ENCODE measurements at regions not wholly inside any gene's neighbourhood (a gene's known extent, or its start where the extent isn't known, plus 50 kb on each side); places are given as distances from the start of the nearest gene placed in this dataset.

DNA sequence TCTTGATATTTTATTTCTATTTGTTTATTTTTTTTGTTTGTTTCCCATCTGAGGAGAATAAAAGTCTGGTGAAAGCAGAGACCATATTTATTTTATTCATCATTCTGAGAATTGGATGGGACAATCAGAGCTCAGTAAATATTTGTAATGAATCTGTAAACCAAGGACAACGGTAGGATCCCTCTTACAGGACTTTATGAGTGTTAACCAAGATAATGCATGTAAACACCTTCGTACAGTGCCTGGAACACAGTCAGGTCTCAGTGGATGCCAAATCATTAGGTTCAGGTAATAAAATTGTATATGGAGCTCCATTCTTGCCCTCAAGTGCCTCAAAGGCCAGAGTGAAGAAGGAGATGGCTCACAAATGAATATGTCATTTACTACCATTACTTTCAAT, 288.7 kb downstream of the PAX1 start:
- H4K20me1 ChIP-seq (ENCODE audit: low read length), result no peaks in the 10 kb centered on the region
- TF ChIP-seq EZH2phosphoT487 (IDR thresholded peaks at IDR 0.05; ENCODE audit: borderline replicate concordance, low read length) (no peak), EZH2 (IDR thresholded peaks at IDR 0.05; ENCODE audit: low read length, unreplicated experiment) (no peak)
- TF ChIP-seq, protein P1, sequence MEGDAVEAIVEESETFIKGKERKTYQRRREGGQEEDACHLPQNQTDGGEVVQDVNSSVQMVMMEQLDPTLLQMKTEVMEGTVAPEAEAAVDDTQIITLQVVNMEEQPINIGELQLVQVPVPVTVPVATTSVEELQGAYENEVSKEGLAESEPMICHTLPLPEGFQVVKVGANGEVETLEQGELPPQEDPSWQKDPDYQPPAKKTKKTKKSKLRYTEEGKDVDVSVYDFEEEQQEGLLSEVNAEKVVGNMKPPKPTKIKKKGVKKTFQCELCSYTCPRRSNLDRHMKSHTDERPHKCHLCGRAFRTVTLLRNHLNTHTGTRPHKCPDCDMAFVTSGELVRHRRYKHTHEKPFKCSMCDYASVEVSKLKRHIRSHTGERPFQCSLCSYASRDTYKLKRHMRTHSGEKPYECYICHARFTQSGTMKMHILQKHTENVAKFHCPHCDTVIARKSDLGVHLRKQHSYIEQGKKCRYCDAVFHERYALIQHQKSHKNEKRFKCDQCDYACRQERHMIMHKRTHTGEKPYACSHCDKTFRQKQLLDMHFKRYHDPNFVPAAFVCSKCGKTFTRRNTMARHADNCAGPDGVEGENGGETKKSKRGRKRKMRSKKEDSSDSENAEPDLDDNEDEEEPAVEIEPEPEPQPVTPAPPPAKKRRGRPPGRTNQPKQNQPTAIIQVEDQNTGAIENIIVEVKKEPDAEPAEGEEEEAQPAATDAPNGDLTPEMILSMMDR (conservative IDR thresholded peaks at IDR 0.05; ENCODE audit: low read depth, low read length), result no peak
- H3K36me3 ChIP-seq (ENCODE audit: low read depth, low read length), result no peaks in the 10 kb centered on the region
- no peak overlapping the region for H3K4me3 ChIP-seq (ENCODE audit: low read length)
- ATAC-seq, result no peak
- no peaks in the 10 kb centered on the region for H3K27me3 ChIP-seq (ENCODE audit: low read length)
- DNase-seq, result no peak
- POLR2A ChIA-PET (ENCODE audit: unreplicated experiment), result no interaction called here
- CTCF ChIA-PET, result no interaction called here
- H3K27ac ChIP-seq (ENCODE audit: low read length), result no peak overlapping the region
- intact Hi-C loops (cut with micrococcal nuclease), result no loop called here
- no peaks in the 10 kb centered on the region for H3F3A ChIP-seq (ENCODE audit: low read length, unreplicated experiment)
- no peak overlapping the region for H3K9ac ChIP-seq (ENCODE audit: low read length)
- no TSS peak for BruUV-seq (replicated peaks)
- no peaks in the 10 kb centered on the region for H3K79me2 ChIP-seq (ENCODE audit: low read length)
- H3K4me2 ChIP-seq (ENCODE audit: low read length), result no peak overlapping the region
- no peaks in the 10 kb centered on the region for H3K4me1 ChIP-seq (ENCODE audit: insufficient read depth, low read length)
- no peak overlapping the region for H2AFZ ChIP-seq (ENCODE audit: low read length)
- H3K9me3 ChIP-seq (ENCODE audit: low read length), result 0 out of 2 replicates have a peak, but pooled peaks cover 3% of the 10 kb centered on the region
- H3K9me2 ChIP-seq (replicated peaks; ENCODE audit: low read length), result no peaks in the 10 kb centered on the region

DNA sequence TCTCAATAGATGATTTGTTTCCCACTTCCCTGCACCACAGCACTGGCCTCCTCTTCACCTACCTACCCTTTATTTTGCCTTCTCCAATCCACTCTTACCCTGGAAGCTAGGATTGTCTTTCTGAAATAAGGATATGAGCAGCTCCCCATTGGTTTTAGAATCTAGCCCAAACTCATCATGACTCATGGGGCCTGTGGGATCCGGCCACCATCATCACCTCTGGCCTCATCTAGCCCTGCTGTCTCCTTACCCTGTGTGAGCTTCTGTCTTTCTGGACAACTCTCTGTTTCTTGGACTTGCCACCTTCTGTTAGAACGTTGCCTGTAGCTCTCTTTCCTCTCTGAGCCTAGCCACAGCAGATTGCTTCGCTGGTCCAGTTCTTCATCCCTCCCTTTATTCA, 277.1 kb downstream of the PAX1 start:
- TF ChIP-seq EZH2phosphoT487 (IDR thresholded peaks at IDR 0.05; ENCODE audit: borderline replicate concordance, low read length), result no peak
- no peak for TF ChIP-seq EZH2 (IDR thresholded peaks at IDR 0.05; ENCODE audit: low read length, unreplicated experiment)
- TF ChIP-seq, protein P1 (conservative IDR thresholded peaks at IDR 0.05; ENCODE audit: low read depth, low read length), result no peak
- H3F3A ChIP-seq (ENCODE audit: low read length, unreplicated experiment), result no peaks in the 10 kb centered on the region
- no TSS peak for BruUV-seq (replicated peaks)
- 0 out of 2 replicates have a peak, but pooled peaks cover 8% of the 10 kb centered on the region for H3K9me3 ChIP-seq (ENCODE audit: low read length)
- H3K4me3 ChIP-seq (ENCODE audit: low read length), result no peak overlapping the region
- no peaks in the 10 kb centered on the region for H3K79me2 ChIP-seq (ENCODE audit: low read length)
- no peak overlapping the region for H3K27ac ChIP-seq (ENCODE audit: low read length)
- intact Hi-C loops (cut with micrococcal nuclease), result no loop called here
- CTCF ChIA-PET, result no interaction called here
- no peak for DNase-seq
- ATAC-seq, result no peak
- no peak overlapping the region for H2AFZ ChIP-seq (ENCODE audit: low read length)
- H3K4me2 ChIP-seq (ENCODE audit: low read length), result no peak overlapping the region
- H3K4me1 ChIP-seq (ENCODE audit: insufficient read depth, low read length), result no peaks in the 10 kb centered on the region
- no peaks in the 10 kb centered on the region for H3K27me3 ChIP-seq (ENCODE audit: low read length)
- POLR2A ChIA-PET (ENCODE audit: unreplicated experiment), result no interaction called here
- no peaks in the 10 kb centered on the region for H3K9me2 ChIP-seq (replicated peaks; ENCODE audit: low read length)
- no peaks in the 10 kb centered on the region for H3K36me3 ChIP-seq (ENCODE audit: low read depth, low read length)
- no peak overlapping the region for H3K9ac ChIP-seq (ENCODE audit: low read length)
- H4K20me1 ChIP-seq (ENCODE audit: low read length), result no peaks in the 10 kb centered on the region

DNA sequence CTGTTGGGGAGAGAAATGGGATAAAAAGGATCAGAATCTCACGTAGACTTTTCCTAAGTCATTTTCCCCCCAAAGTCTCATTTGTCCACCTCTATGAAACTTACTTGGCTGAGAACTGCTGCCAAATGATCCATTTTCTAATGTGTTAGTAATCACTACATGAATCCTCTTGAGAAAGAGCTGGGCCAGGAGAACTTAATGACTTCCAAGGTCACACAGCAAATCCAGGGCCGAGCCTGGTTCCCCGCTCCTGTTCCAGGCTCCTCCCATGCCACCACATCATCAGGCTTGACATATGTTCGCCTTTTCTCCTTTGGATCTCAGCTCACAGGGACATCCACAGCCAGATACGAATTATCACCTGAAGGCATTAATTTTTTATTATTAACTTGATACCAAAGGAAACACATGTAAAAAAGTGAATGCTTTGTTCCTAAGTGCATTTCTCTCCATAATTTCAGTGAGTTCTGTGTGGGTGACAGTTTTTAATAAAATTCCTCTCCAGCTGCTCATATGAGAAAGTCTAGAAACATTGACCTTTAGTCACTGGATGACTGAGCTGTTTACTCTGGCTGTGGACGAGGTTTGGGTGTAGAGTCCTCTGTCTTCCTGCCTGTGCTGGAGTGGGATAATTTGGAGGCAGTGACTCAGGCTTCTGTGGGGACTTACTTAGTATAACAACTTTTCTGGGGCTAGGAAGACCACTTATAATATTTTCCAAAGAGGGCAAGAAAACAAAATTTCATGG, 276.3 kb downstream of the PAX1 start:
- no peak overlapping the region for H2AFZ ChIP-seq (ENCODE audit: low read length)

More for the DNA sequence above, 276.3 kb downstream of the PAX1 start:
- intact Hi-C loops (cut with micrococcal nuclease), result no loop called here
- DNase-seq (peak; percentile 17), ATAC-seq (no peak)
- no peak overlapping the region for H3K9ac ChIP-seq (ENCODE audit: low read length)
- no peak overlapping the region for H3K4me3 ChIP-seq (ENCODE audit: low read length)
- H3K4me1 ChIP-seq (ENCODE audit: insufficient read depth, low read length), result no peaks in the 10 kb centered on the region
- H3K79me2 ChIP-seq (ENCODE audit: low read length), result no peaks in the 10 kb centered on the region
- no peaks in the 10 kb centered on the region for H4K20me1 ChIP-seq (ENCODE audit: low read length)
- H3K9me3 ChIP-seq (ENCODE audit: low read length), result 0 out of 2 replicates have a peak, but pooled peaks cover 8% of the 10 kb centered on the region
- no peaks in the 10 kb centered on the region for H3K9me2 ChIP-seq (replicated peaks; ENCODE audit: low read length)
- no peak overlapping the region for H3K4me2 ChIP-seq (ENCODE audit: low read length)
- H3K27ac ChIP-seq (ENCODE audit: low read length), result no peak overlapping the region
- TF ChIP-seq EZH2 (IDR thresholded peaks at IDR 0.05; ENCODE audit: low read length, unreplicated experiment), result no peak
- TF ChIP-seq EZH2phosphoT487 (IDR thresholded peaks at IDR 0.05; ENCODE audit: borderline replicate concordance, low read length), result no peak
- TF ChIP-seq, protein P1 (conservative IDR thresholded peaks at IDR 0.05; ENCODE audit: low read depth, low read length), result no peak
- H3K27me3 ChIP-seq (ENCODE audit: low read length), result no peaks in the 10 kb centered on the region
- no peaks in the 10 kb centered on the region for H3F3A ChIP-seq (ENCODE audit: low read length, unreplicated experiment)
- no peaks in the 10 kb centered on the region for H3K36me3 ChIP-seq (ENCODE audit: low read depth, low read length)
- CTCF ChIA-PET, result no interaction called here
- no TSS peak for BruUV-seq (replicated peaks)
- POLR2A ChIA-PET (ENCODE audit: unreplicated experiment), result interaction anchor here (0.6 kb wide), 1 partner anchor 14 kb away, joined by 6 read pairs; no protein-coding TSS in a partner anchor

Data from PC-3 (cell line).